ENCODE measurements at regions not wholly inside any gene's neighbourhood (a gene's known extent, or its start where the extent isn't known, plus 50 kb on each side); places are given as distances from the start of the nearest gene placed in this dataset.

DNA sequence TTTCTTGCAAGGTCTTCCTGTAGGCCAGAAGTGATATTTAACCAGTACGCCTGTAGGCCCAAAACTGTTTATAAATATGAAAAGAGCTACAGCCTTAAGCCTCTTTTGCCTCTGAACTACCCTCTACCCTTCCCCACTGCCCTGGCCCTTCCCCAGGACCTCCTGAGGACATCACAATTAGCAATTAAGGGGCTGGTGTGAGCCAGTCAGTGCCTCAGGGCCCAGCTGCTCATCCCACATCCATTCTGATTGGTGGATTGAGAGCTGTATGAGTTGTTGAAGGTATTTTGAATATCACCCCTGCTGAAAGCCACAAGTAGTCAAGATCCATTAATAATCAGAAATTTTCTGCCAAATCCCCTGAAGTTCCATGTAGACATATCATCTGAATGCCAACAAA, 126.3 kb upstream of the TACR1 start:
- H3K27me3 Mint-ChIP-seq (ENCODE audit: unreplicated experiment): peaks cover 3% of the 10 kb centered on the region
- H3K9me3 Mint-ChIP-seq (ENCODE audit: unreplicated experiment): no peaks in the 10 kb centered on the region
- no peak overlapping the region for H3K27ac Mint-ChIP-seq (ENCODE audit: unreplicated experiment)
- DNase-seq (ENCODE audit: low spot score): no peak
- no peaks in the 10 kb centered on the region for H3K36me3 Mint-ChIP-seq (ENCODE audit: low read depth, unreplicated experiment)
- H3K4me3 Mint-ChIP-seq (ENCODE audit: unreplicated experiment): no peak overlapping the region
- H3K4me1 Mint-ChIP-seq (ENCODE audit: unreplicated experiment): peaks cover 18% of the 10 kb centered on the region
- TF ChIP-seq, protein P1, sequence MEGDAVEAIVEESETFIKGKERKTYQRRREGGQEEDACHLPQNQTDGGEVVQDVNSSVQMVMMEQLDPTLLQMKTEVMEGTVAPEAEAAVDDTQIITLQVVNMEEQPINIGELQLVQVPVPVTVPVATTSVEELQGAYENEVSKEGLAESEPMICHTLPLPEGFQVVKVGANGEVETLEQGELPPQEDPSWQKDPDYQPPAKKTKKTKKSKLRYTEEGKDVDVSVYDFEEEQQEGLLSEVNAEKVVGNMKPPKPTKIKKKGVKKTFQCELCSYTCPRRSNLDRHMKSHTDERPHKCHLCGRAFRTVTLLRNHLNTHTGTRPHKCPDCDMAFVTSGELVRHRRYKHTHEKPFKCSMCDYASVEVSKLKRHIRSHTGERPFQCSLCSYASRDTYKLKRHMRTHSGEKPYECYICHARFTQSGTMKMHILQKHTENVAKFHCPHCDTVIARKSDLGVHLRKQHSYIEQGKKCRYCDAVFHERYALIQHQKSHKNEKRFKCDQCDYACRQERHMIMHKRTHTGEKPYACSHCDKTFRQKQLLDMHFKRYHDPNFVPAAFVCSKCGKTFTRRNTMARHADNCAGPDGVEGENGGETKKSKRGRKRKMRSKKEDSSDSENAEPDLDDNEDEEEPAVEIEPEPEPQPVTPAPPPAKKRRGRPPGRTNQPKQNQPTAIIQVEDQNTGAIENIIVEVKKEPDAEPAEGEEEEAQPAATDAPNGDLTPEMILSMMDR (IDR thresholded peaks at IDR 0.05; ENCODE audit: unreplicated experiment): no peak

- Mint-ChIP-seq H3K4me3 (ENCODE audit: unreplicated experiment) (no peak overlapping the region), H3K27ac (ENCODE audit: unreplicated experiment) (no peak overlapping the region), H3K9me3 (ENCODE audit: unreplicated experiment) (no peaks in the 10 kb centered on the region), H3K36me3 (ENCODE audit: low read depth, unreplicated experiment) (no peaks in the 10 kb centered on the region), H3K4me1 (ENCODE audit: unreplicated experiment) (peaks cover 18% of the 10 kb centered on the region), H3K27me3 (ENCODE audit: unreplicated experiment) (peaks cover 3% of the 10 kb centered on the region)
- DNase-seq (ENCODE audit: low spot score): no peak
- TF ChIP-seq, protein P1 (IDR thresholded peaks at IDR 0.05; ENCODE audit: unreplicated experiment): no peak
These were observed 125.6 kb upstream of the TACR1 start for GRCh38 chr2:75324861-75325284.

GRCh38 chr2:75324141-75324540, 124.8 kb upstream of the TACR1 start:
- H3K36me3 Mint-ChIP-seq (ENCODE audit: low read depth, unreplicated experiment): no peaks in the 10 kb centered on the region
- TF ChIP-seq, protein P1 (IDR thresholded peaks at IDR 0.05; ENCODE audit: unreplicated experiment): no peak

GRCh38 chr2:75321599-75321922, 122.2 kb upstream of the TACR1 start:
- H3K4me1 Mint-ChIP-seq (ENCODE audit: unreplicated experiment): peaks cover 18% of the 10 kb centered on the region
- DNase-seq (ENCODE audit: low spot score): no peak
- H3K9me3 Mint-ChIP-seq (ENCODE audit: unreplicated experiment): no peaks in the 10 kb centered on the region
- H3K27ac Mint-ChIP-seq (ENCODE audit: unreplicated experiment): no peak overlapping the region
- H3K27me3 Mint-ChIP-seq (ENCODE audit: unreplicated experiment): peaks cover 2% of the 10 kb centered on the region
- no peak overlapping the region for H3K4me3 Mint-ChIP-seq (ENCODE audit: unreplicated experiment)
- TF ChIP-seq, protein P1 (IDR thresholded peaks at IDR 0.05; ENCODE audit: unreplicated experiment): no peak
- H3K36me3 Mint-ChIP-seq (ENCODE audit: low read depth, unreplicated experiment): no peaks in the 10 kb centered on the region

More at GRCh38 chr2:75324141-75324540, 124.8 kb upstream of the TACR1 start:
- Mint-ChIP-seq H3K9me3 (ENCODE audit: unreplicated experiment) (no peaks in the 10 kb centered on the region), H3K4me1 (ENCODE audit: unreplicated experiment) (peaks cover 18% of the 10 kb centered on the region), H3K4me3 (ENCODE audit: unreplicated experiment) (no peak overlapping the region), H3K27ac (ENCODE audit: unreplicated experiment) (no peak overlapping the region), H3K27me3 (ENCODE audit: unreplicated experiment) (peaks cover 3% of the 10 kb centered on the region)
- DNase-seq (ENCODE audit: low spot score): no peak

DNA sequence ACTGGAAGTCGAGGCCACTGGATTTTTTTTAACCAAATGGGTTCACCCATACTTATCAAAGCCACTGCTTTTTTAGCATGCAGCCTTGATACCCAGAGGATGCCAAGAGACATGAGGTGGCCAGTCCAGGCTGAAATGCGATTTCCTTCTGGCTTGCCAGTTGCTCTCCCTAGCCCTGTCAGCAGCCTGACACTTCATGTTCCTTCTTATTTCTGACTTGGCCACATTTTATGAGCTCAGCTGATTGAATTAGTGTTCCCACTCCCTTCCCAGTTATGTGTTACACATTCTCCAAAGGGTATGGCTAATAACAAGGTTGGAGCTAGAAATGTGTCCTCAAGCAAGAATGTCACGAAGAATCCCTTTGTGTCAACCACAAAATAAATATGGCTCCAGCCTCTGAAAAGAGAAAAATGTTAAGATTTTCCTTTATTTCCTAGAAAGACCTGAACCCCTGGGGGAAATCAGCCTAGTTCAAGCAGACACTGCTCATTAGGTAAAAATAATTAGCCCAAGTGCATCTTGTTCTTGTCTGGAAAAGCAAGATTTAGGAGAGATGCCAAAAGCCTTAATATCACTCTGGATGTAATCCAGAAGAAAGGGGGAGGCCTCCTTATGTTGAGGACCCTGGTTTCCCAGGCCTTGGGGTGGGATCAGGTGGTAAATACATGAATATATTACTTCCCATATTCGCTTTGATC, 121.7 kb upstream of the TACR1 start:
- H3K4me1 Mint-ChIP-seq (ENCODE audit: unreplicated experiment): peaks cover 18% of the 10 kb centered on the region
- DNase-seq (ENCODE audit: low spot score): no peak
- no peaks in the 10 kb centered on the region for H3K9me3 Mint-ChIP-seq (ENCODE audit: unreplicated experiment)
- H3K27me3 Mint-ChIP-seq (ENCODE audit: unreplicated experiment): peaks cover 2% of the 10 kb centered on the region
- H3K4me3 Mint-ChIP-seq (ENCODE audit: unreplicated experiment): no peak overlapping the region
- H3K27ac Mint-ChIP-seq (ENCODE audit: unreplicated experiment): no peak overlapping the region
- TF ChIP-seq, protein P1 (IDR thresholded peaks at IDR 0.05; ENCODE audit: unreplicated experiment): no peak
- no peaks in the 10 kb centered on the region for H3K36me3 Mint-ChIP-seq (ENCODE audit: low read depth, unreplicated experiment)
